GM23338 (cell line): ENCODE measurements at regions not wholly inside any gene's neighbourhood (a gene's known extent, or its start where the extent isn't known, plus 50 kb on each side); places are given as distances from the start of the nearest gene placed in this dataset.

Experiments
- ATAC-seq: fragments of 200-7000 bp; cut with Tn5 transposase; 3 replicates; pipeline ENCODE4 v1.9.1; 2020
- DNase-seq: peaks from one replicate; pipeline ENCODE4 v3.0.0-alpha.2; 2015; ENCODE audit warnings: low spot score
- H2AFZ ChIP-seq: fragments of 200-600 bp; sonication (generic); 2 replicates; pipeline ENCODE4 v1.8.0; 2016; ENCODE audit warnings: antibody characterized with exemption, mild to moderate bottlenecking, moderate library complexity
- H3F3A ChIP-seq: fragments of 200-600 bp; sonication (generic); replicated peaks from 2 replicates; pipeline ENCODE4 v1.8.0; 2017; ENCODE audit warnings: antibody characterized with exemption, mixed run types, low read depth
- H3K27ac ChIP-seq: fragments of 200-600 bp; sonication (generic); 2 replicates; pipeline ENCODE4 v1.6.1; 2016; ENCODE audit warnings: low read depth
- H3K27me3 ChIP-seq: fragments of 200-600 bp; sonication (generic); 2 replicates; pipeline ENCODE4 v1.8.0; 2016; ENCODE audit warnings: mild to moderate bottlenecking, mixed run types, moderate library complexity; ENCODE audit not compliant: insufficient read depth
- H3K36me3 ChIP-seq: fragments of 200-600 bp; sonication (generic); 2 replicates; pipeline ENCODE4 v1.8.0; 2016; ENCODE audit warnings: mild to moderate bottlenecking; ENCODE audit not compliant: insufficient read depth
- H3K4me1 ChIP-seq: fragments of 200-600 bp; sonication (generic); 2 replicates; pipeline ENCODE4 v1.8.0; 2016; ENCODE audit warnings: mild to moderate bottlenecking, moderate library complexity; ENCODE audit not compliant: insufficient read depth
- H3K4me2 ChIP-seq: fragments of 200-600 bp; sonication (generic); 2 replicates; pipeline ENCODE4 v1.7.1; 2017; ENCODE audit warnings: mixed run types
- H3K4me3 ChIP-seq: fragments of 200-600 bp; sonication (generic); 2 replicates; pipeline ENCODE4 v1.6.1; 2016; ENCODE audit warnings: mixed run types
- H3K79me2 ChIP-seq: fragments of 200-600 bp; sonication (generic); replicated peaks from 2 replicates; pipeline ENCODE4 v1.8.0; 2017; ENCODE audit warnings: mild to moderate bottlenecking; ENCODE audit not compliant: insufficient read depth
- H3K9me2 ChIP-seq: fragments of 200-600 bp; sonication (generic); 2 replicates; pipeline ENCODE4 v1.8.0; 2017; ENCODE audit not compliant: insufficient read depth
- H4K20me1 ChIP-seq: fragments of 200-600 bp; sonication (generic); replicated peaks from 2 replicates; pipeline ENCODE4 v1.8.0; 2017; ENCODE audit warnings: mild to moderate bottlenecking; ENCODE audit not compliant: insufficient read depth
- H3K27ac Mint-ChIP-seq: 2 replicates; pipeline ENCODE4 v1.8.0; 2020; ENCODE audit warnings: inconsistent platforms, mild to moderate bottlenecking, moderate library complexity, mixed read lengths
- H3K27me3 Mint-ChIP-seq: 3 replicates; pipeline ENCODE4 v1.8.0; 2022; ENCODE audit warnings: low read depth, mild to moderate bottlenecking, moderate library complexity, mixed read lengths, inconsistent platforms; ENCODE audit not compliant: insufficient read depth, poor library complexity
- H3K36me3 Mint-ChIP-seq: 3 replicates; pipeline ENCODE4 v1.8.0; 2021; ENCODE audit warnings: low read depth, mild to moderate bottlenecking, inconsistent platforms, moderate library complexity, mixed read lengths
- H3K4me1 Mint-ChIP-seq: 3 replicates; pipeline ENCODE4 v1.8.0; 2020; ENCODE audit warnings: mild to moderate bottlenecking, inconsistent platforms, mixed read lengths
- H3K4me3 Mint-ChIP-seq: 3 replicates; pipeline ENCODE4 v1.8.0; 2021; ENCODE audit warnings: moderate library complexity, mild to moderate bottlenecking, inconsistent platforms, mixed read lengths
- H3K9me3 Mint-ChIP-seq: 3 replicates; pipeline ENCODE4 v1.8.0; 2020; ENCODE audit warnings: moderate library complexity, mild to moderate bottlenecking, inconsistent platforms, mixed read lengths
- CTCF ChIP-seq, 2 experiments: fragments of 200-600 bp in 1 of 2; sonication (generic) in 1 of 2; conservative IDR thresholded peaks; 2 replicates each; pipeline versions ENCODE4 v1.5.1 to v1.6.1; 2016 to 2017; ENCODE audit warnings: antibody characterized with exemption in 2 of 2, low read depth in 2 of 2, mild to moderate bottlenecking in 2 of 2, moderate library complexity in 1 of 2
- POLR2AphosphoS5 ChIP-seq: IDR thresholded peaks from 2 replicates; pipeline ENCODE4 v1.6.1; 2016; ENCODE audit warnings: antibody characterized with exemption, low read depth
- STAT1 ChIP-seq: IDR thresholded peaks from one replicate; pipeline ENCODE4 v1.6.1; 2016; ENCODE audit warnings: antibody characterized with exemption; ENCODE audit not compliant: unreplicated experiment
- ZNF114 ChIP-seq: fragments of 250-450 bp; sonication (Bioruptor Pico); IDR thresholded peaks from 2 replicates; pipeline ENCODE4 v1.5.0; 2020; ENCODE audit warnings: mild to moderate bottlenecking, moderate library complexity
- ZNF331 ChIP-seq: fragments of 250-450 bp; sonication (Bioruptor Pico); IDR thresholded peaks from 2 replicates; pipeline ENCODE4 v1.5.0; 2020; ENCODE audit warnings: low read depth, mild to moderate bottlenecking, moderate library complexity
- ZNF462 ChIP-seq: fragments of 250-450 bp; sonication (Bioruptor Pico); IDR thresholded peaks from 2 replicates; pipeline ENCODE4 v1.5.0; 2020; ENCODE audit warnings: mild to moderate bottlenecking, moderate library complexity

- H3K27me3 Mint-ChIP-seq = peaks cover 31% of the 10 kb centered on the region
- no peaks in the 10 kb centered on the region for H3K9me2 ChIP-seq
Observed at GRCh38 chr17:73711916-73712315, 67.7 kb upstream of the SDK2 start.

DNA sequence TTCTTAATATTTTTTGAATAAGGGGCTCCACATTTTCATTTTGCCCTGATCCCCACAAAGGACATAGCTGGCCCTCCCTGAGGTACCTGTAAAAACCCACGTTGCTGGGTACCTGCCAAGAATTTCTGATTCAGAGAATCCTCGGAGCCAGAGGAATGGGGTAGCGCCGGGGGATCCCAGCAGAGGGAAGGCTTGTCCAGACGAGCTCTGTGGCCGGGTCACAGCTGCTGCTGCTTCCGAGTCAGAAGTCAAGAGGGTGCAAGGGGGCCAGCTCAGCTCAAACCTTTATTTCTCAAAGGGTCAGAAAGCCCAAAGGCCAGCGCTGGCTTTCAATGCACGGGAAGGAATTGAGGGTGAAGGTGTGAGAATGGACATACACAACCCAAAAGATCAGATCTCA lies 68.9 kb upstream of the SDK2 start:
- H3K27me3 Mint-ChIP-seq = peaks cover 28% of the 10 kb centered on the region
- Histone ChIP-seq H3K79me2 (no peaks in the 10 kb centered on the region), H3F3A (no peaks in the 10 kb centered on the region), H3K36me3 (no peaks in the 10 kb centered on the region), H3K27ac (no peak overlapping the region), H4K20me1 (no peaks in the 10 kb centered on the region), H2AFZ (peak overlapping the region; percentile 65), H3K4me2 (no peak overlapping the region), H3K9me2 (no peaks in the 10 kb centered on the region), H3K4me1 (no peaks in the 10 kb centered on the region), H3K4me3 (no peak overlapping the region), H3K27me3 (no peaks in the 10 kb centered on the region)
- peaks cover 13% of the 10 kb centered on the region for H3K4me1 Mint-ChIP-seq
- H3K27ac Mint-ChIP-seq = no peak overlapping the region
- H3K36me3 Mint-ChIP-seq = no peaks in the 10 kb centered on the region
- TF ChIP-seq CTCF (conservative IDR thresholded peaks at IDR 0.05; ENCODE audit: low read depth in 2 of 2) (peak; percentile 31 to 56), ZNF114 (CRISPR knock-in tag) (no peak)
- no peak overlapping the region for H3K4me3 Mint-ChIP-seq
- ATAC-seq = peak; percentile 69
- peaks cover 2% of the 10 kb centered on the region; the same call in 2 of the 3 replicates for H3K9me3 Mint-ChIP-seq
- peak; percentile 59 for DNase-seq

More at GRCh38 chr17:73711916-73712315, 67.7 kb upstream of the SDK2 start:
- no peaks in the 10 kb centered on the region for H3K36me3 ChIP-seq
- DNase-seq = no peak
- H3K4me3 ChIP-seq = no peak overlapping the region
- Mint-ChIP-seq H3K36me3 (no peaks in the 10 kb centered on the region), H3K27ac (no peak overlapping the region), H3K4me1 (peaks cover 13% of the 10 kb centered on the region), H3K9me3 (peaks cover 6% of the 10 kb centered on the region; the same call in 2 of the 3 replicates), H3K4me3 (no peak overlapping the region)
- no peaks in the 10 kb centered on the region for H3F3A ChIP-seq
- ATAC-seq = no peak
- no peak overlapping the region for H3K27ac ChIP-seq
- no peak overlapping the region for H3K4me2 ChIP-seq
- no peaks in the 10 kb centered on the region for H4K20me1 ChIP-seq
- TF ChIP-seq POLR2AphosphoS5 (no peak), ZNF331 (CRISPR knock-in tag) (no peak)
- H3K27me3 ChIP-seq = no peaks in the 10 kb centered on the region
- no peaks in the 10 kb centered on the region for H3K79me2 ChIP-seq
- H2AFZ ChIP-seq = no peak overlapping the region
- H3K4me1 ChIP-seq = no peaks in the 10 kb centered on the region

DNA sequence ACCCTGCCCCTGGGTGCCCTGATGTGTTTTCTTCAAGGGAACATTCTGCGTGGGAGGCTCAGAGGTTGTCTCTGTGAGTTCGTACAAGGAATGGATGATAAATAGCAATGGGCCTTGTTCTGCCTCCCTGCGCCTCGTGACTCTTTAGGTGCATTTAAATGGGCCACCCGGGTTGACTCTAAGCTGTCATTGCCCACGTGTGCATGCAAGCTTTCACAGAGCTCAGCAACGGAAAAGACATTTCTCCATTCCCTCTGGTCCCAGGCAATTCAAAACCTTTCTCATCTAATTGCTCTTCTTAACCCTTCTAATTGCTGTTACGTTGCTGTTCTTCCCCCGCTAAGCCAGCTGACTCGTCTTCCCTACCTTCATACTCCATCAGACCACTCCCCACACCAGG lies 71.5 kb upstream of the SDK2 start:
- Histone ChIP-seq H4K20me1 (no peaks in the 10 kb centered on the region), H3K4me2 (no peak overlapping the region), H3K4me1 (no peaks in the 10 kb centered on the region), H3K27ac (no peak overlapping the region), H3K9me2 (no peaks in the 10 kb centered on the region), H3K4me3 (no peak overlapping the region), H2AFZ (0 out of 2 replicates have a peak overlapping the region, but pooled peaks have one; percentile 38), H3K27me3 (no peaks in the 10 kb centered on the region), H3F3A (no peaks in the 10 kb centered on the region), H3K36me3 (no peaks in the 10 kb centered on the region), H3K79me2 (no peaks in the 10 kb centered on the region)
- no peak overlapping the region for H3K27ac Mint-ChIP-seq
- no peaks in the 10 kb centered on the region for H3K9me3 Mint-ChIP-seq
- no peak for ATAC-seq
- H3K4me1 Mint-ChIP-seq = peaks cover 18% of the 10 kb centered on the region
- no peak for DNase-seq
- H3K36me3 Mint-ChIP-seq = no peaks in the 10 kb centered on the region
- peaks cover 17% of the 10 kb centered on the region for H3K27me3 Mint-ChIP-seq
- no peak overlapping the region; the same call in 2 of the 3 replicates for H3K4me3 Mint-ChIP-seq
- TF ChIP-seq ZNF462 = no peak
- TF ChIP-seq STAT1 = no peak
